Keratinocyte (primary cell): ENCODE measurements at regions not wholly inside any gene's neighbourhood (a gene's known extent, or its start where the extent isn't known, plus 50 kb on each side); places are given as distances from the start of the nearest gene placed in this dataset.

Experiments used
- DNase-seq: peaks from one replicate; pipeline ENCODE4 v3.0.0-alpha.2; 2011; ENCODE audit warnings: low read depth, missing footprints, low spot score
- FAIRE-seq: peaks from 2 replicates; lab custom pipeline; 2011; peaks lifted over from hg19 to GRCh38; lab: Jason Lieb, UNC
- H2AFZ ChIP-seq: 2 replicates; pipeline ENCODE4 v1.6.0; 2012; ENCODE audit warnings: low read length, control low read depth, inconsistent platforms; ENCODE audit not compliant: control insufficient read depth
- H3K27ac ChIP-seq: 2 replicates; pipeline ENCODE4 v1.5.1; 2011; ENCODE audit warnings: low read length; ENCODE audit not compliant: control insufficient read depth, insufficient read depth
- H3K27me3 ChIP-seq: 3 replicates; pipeline ENCODE4 v1.6.0; 2011; ENCODE audit warnings: low read length; ENCODE audit not compliant: control insufficient read depth, insufficient read depth; ENCODE audit errors: extremely low read depth
- H3K36me3 ChIP-seq, 2 experiments: 2 replicates in 1 of 2; 3 replicates in 1 of 2; pipeline ENCODE4 v1.5.1; 2011; ENCODE audit warnings: low read length in 2 of 2, mild to moderate bottlenecking in 1 of 2; ENCODE audit not compliant: control insufficient read depth in 2 of 2, insufficient read depth in 2 of 2; ENCODE audit errors: extremely low read depth in 1 of 2
- H3K4me1 ChIP-seq: 3 replicates; pipeline ENCODE4 v1.5.1; 2011; ENCODE audit warnings: low read length; ENCODE audit not compliant: control insufficient read depth, insufficient read depth; ENCODE audit errors: extremely low read depth
- H3K4me2 ChIP-seq: 3 replicates; pipeline ENCODE4 v1.6.0; 2011; ENCODE audit warnings: low read depth, low read length; ENCODE audit not compliant: control insufficient read depth, insufficient read depth; ENCODE audit errors: extremely low read depth
- H3K4me3 ChIP-seq, 3 experiments: fragments of 200-600 bp in 1 of 3; sonication (generic) in 1 of 3; 2 replicates in 2 of 3; 3 replicates in 1 of 3; pipeline ENCODE4 v1.5.1; 2011 to 2016; ENCODE audit warnings: low read length in 3 of 3, mild to moderate bottlenecking in 3 of 3, control low read depth in 2 of 3, inconsistent platforms in 1 of 3, low read depth in 1 of 3, mixed read lengths in 1 of 3, mixed run types in 1 of 3, moderate library complexity in 1 of 3; ENCODE audit not compliant: control insufficient read depth in 2 of 3, insufficient read depth in 2 of 3; ENCODE audit errors: extremely low read depth in 1 of 3
- H3K79me2 ChIP-seq: 2 replicates; pipeline ENCODE4 v1.6.0; 2012; ENCODE audit warnings: low read length; ENCODE audit not compliant: control insufficient read depth, insufficient read depth
- H3K9ac ChIP-seq: 3 replicates; pipeline ENCODE4 v1.6.0; 2011; ENCODE audit warnings: low read length; ENCODE audit not compliant: control insufficient read depth, insufficient read depth; ENCODE audit errors: extremely low read depth
- H3K9me1 ChIP-seq: 3 replicates; pipeline ENCODE4 v1.6.0; 2011; ENCODE audit warnings: low read length; ENCODE audit not compliant: control insufficient read depth, insufficient read depth; ENCODE audit errors: extremely low read depth
- H3K9me3 ChIP-seq: 2 replicates; pipeline ENCODE4 v1.5.1; 2012; ENCODE audit warnings: low read depth, low read length; ENCODE audit not compliant: control insufficient read depth
- H4K20me1 ChIP-seq: 3 replicates; pipeline ENCODE4 v1.6.0; 2011; ENCODE audit warnings: low read length; ENCODE audit not compliant: control insufficient read depth, insufficient read depth; ENCODE audit errors: extremely low read depth
- CTCF ChIP-seq, 3 experiments: IDR thresholded peaks in 1 of 3; conservative IDR thresholded peaks in 1 of 3; optimal IDR thresholded peaks in 1 of 3; 2 replicates in 2 of 3; 3 replicates in 1 of 3; pipeline versions ENCODE3 to v1.5.1; 2011; ENCODE audit warnings: low read length in 3 of 3, mild to moderate bottlenecking in 3 of 3, moderate library complexity in 2 of 3, control low read depth in 1 of 3, inconsistent platforms in 1 of 3; ENCODE audit not compliant: insufficient read depth in 2 of 3; ENCODE audit errors: extremely low read depth in 1 of 3
- EZH2 ChIP-seq: IDR thresholded peaks from one replicate; pipeline ENCODE4 v1.6.1; 2012; ENCODE audit warnings: inconsistent platforms, mild to moderate bottlenecking, low read length, moderate library complexity
- dilution Hi-C: fragments of 300-500 bp; cut with MboI; formaldehyde crosslinking; loops from one replicate; pipeline ENCODE4 v1.7.0; 2020; ENCODE audit warnings: low sequenced_read_pairs; ENCODE audit not compliant: extremely low pct_ligation_motif_present

DNA sequence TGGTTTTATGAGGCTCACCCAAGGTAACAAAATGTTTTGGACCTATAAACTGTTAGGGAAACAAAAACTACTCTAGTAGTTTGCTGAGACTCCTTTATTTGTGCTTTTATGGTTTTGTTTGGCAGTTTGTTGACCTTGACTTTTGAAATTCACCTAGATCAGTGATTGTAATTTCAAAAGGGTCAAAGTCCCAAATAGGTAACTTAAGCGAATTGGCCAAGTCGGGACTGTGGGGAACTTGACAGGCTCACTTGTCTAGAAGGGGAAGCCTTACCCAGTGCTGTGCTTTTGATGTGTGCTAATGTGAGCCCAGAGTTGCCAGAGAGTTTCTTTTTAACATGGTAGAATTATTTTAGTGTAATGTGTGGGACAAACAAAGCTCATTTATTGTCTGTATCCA lies 87.2 kb upstream of the SGCD start:
- Histone ChIP-seq H3K79me2 (no peaks in the 10 kb centered on the region), H3K4me3 (no peak overlapping the region), H3K27ac (no peak overlapping the region), H3K9ac (no peak overlapping the region), H3K36me3 (no peaks in the 10 kb centered on the region), H3K9me3 (no peaks in the 10 kb centered on the region), H3K9me1 (no peaks in the 10 kb centered on the region), H3K4me2 (no peak overlapping the region), H2AFZ (no peak overlapping the region), H4K20me1 (no peaks in the 10 kb centered on the region), H3K4me1 (no peaks in the 10 kb centered on the region), H3K27me3 (no peaks in the 10 kb centered on the region)
- dilution Hi-C loops: no loop called here
- TF ChIP-seq CTCF (optimal IDR thresholded peaks at IDR 0.05 in 1 of 3, IDR thresholded peaks at IDR 0.05 in 1 of 3, conservative IDR thresholded peaks at IDR 0.05 in 1 of 3; ENCODE audit: extremely low read depth in 1 of 3, insufficient read depth in 2 of 3, low read length in 3 of 3) (no peak), EZH2 (no peak)
- FAIRE-seq (no peak), DNase-seq (no peak)

GRCh38 chr5:156240414-156240813 lies 86.5 kb upstream of the SGCD start:
- DNase-seq: no peak
- Histone ChIP-seq H3K4me1 (no peaks in the 10 kb centered on the region), H3K9ac (no peak overlapping the region), H3K4me2 (no peak overlapping the region), H4K20me1 (no peaks in the 10 kb centered on the region), H3K9me3 (no peaks in the 10 kb centered on the region), H3K36me3 (no peaks in the 10 kb centered on the region), H3K4me3 (no peak overlapping the region), H3K79me2 (no peaks in the 10 kb centered on the region), H3K9me1 (no peaks in the 10 kb centered on the region), H3K27ac (no peak overlapping the region), H2AFZ (no peak overlapping the region), H3K27me3 (no peaks in the 10 kb centered on the region)
- dilution Hi-C loops: no loop called here
- no peak for TF ChIP-seq CTCF (optimal IDR thresholded peaks at IDR 0.05 in 1 of 3, IDR thresholded peaks at IDR 0.05 in 1 of 3, conservative IDR thresholded peaks at IDR 0.05 in 1 of 3; ENCODE audit: extremely low read depth in 1 of 3, insufficient read depth in 2 of 3, low read length in 3 of 3)
- no peak for TF ChIP-seq EZH2
- FAIRE-seq: no peak
